OCI-LY1 (cell line): ENCODE measurements at regions not wholly inside any gene's neighbourhood (a gene's known extent, or its start where the extent isn't known, plus 50 kb on each side); places are given as distances from the start of the nearest gene placed in this dataset.
"Not testable (repeated sequence)": the region's sequence is repeated elsewhere in the genome, so short reads cannot be mapped to it uniquely, and the experiment has no call there.

Experiments used
- H2AFZ ChIP-seq: fragments of 200-600 bp; sonication (generic), shearing (Covaris generic); 2 replicates; pipeline ENCODE4 v1.6.0; 2014; ENCODE audit warnings: antibody characterized with exemption, mild to moderate bottlenecking, low read length
- H3F3A ChIP-seq: fragments of 200-600 bp; sonication (generic), shearing (Covaris generic); 2 replicates; pipeline ENCODE4 v1.6.0; 2014; ENCODE audit warnings: mild to moderate bottlenecking, antibody characterized with exemption, low read length, moderate library complexity; ENCODE audit not compliant: insufficient read depth
- H3K27ac ChIP-seq: fragments of 200-600 bp; sonication (generic); 2 replicates; pipeline ENCODE4 v1.5.1; 2014; ENCODE audit warnings: low read length, mixed run types, mild to moderate bottlenecking, low read depth; ENCODE audit not compliant: poor library complexity, severe bottlenecking
- H3K27me3 ChIP-seq: fragments of 200-600 bp; sonication (generic); 2 replicates; pipeline ENCODE4 v1.6.0; 2014; ENCODE audit warnings: antibody characterized with exemption, mild to moderate bottlenecking, low read length, moderate library complexity; ENCODE audit not compliant: insufficient read depth
- H3K36me3 ChIP-seq: fragments of 200-600 bp; sonication (generic); 2 replicates; pipeline ENCODE4 v1.6.1; 2014; ENCODE audit warnings: mild to moderate bottlenecking, antibody characterized with exemption, low read length, moderate library complexity, mixed read lengths; ENCODE audit not compliant: insufficient read depth
- H3K4me1 ChIP-seq: fragments of 200-600 bp; sonication (generic); 2 replicates; pipeline ENCODE4 v1.5.1; 2014; ENCODE audit warnings: mild to moderate bottlenecking, low read length, moderate library complexity; ENCODE audit not compliant: insufficient read depth, severe bottlenecking
- H3K4me2 ChIP-seq: fragments of 200-600 bp; sonication (generic), shearing (Covaris generic); 2 replicates; pipeline ENCODE4 v1.6.1; 2014; ENCODE audit warnings: low read length
- H3K4me3 ChIP-seq: fragments of 200-600 bp; sonication (generic); 2 replicates; pipeline ENCODE4 v1.5.1; 2014; ENCODE audit warnings: low read length, low read depth, mild to moderate bottlenecking, mixed read lengths; ENCODE audit not compliant: poor library complexity, severe bottlenecking
- H3K79me2 ChIP-seq: fragments of 200-600 bp; shearing (Covaris generic); 2 replicates; pipeline ENCODE4 v1.6.1; 2016; ENCODE audit warnings: mixed run types, low read length, mixed read lengths; ENCODE audit not compliant: insufficient read depth
- H3K9ac ChIP-seq: fragments of 200-600 bp; sonication (generic), shearing (Covaris generic); 2 replicates; pipeline ENCODE4 v1.6.1; 2014; ENCODE audit warnings: mild to moderate bottlenecking, low read length, mixed read lengths
- H3K9me2 ChIP-seq: fragments of 200-600 bp; sonication (generic), shearing (Covaris generic); 2 replicates; pipeline ENCODE4 v1.6.1; 2014; ENCODE audit warnings: low read depth, mild to moderate bottlenecking, low read length, mixed read lengths
- H3K9me3 ChIP-seq: fragments of 200-600 bp; shearing (Covaris generic); 2 replicates; pipeline ENCODE4 v1.6.1; 2014; ENCODE audit warnings: low read length, mixed read lengths
- H4K20me1 ChIP-seq: fragments of 200-600 bp; sonication (generic), shearing (Covaris generic); 2 replicates; pipeline ENCODE4 v1.6.0; 2016; ENCODE audit warnings: mild to moderate bottlenecking, low read length; ENCODE audit not compliant: insufficient read depth

DNA sequence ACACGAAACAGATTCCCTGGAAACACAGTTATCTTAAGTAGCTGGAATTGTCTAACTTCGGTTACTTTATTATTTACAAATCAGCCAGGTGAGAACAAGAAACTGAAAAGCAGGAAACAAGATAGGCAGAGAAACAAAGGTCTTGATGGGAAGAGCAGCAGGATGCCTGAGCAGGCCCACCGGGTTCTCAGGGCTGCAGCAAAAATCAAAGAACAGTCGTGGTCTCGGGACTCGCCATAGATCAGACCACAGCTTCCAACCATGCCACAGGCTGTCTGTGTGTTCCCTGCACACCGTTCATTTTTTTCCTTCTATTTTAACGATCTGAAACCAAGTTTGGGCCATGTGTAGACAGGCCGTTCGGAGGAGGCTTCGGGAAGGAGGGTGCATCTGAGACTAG lies 62.7 kb upstream of the SOX11 start:
- not testable (repeated sequence) for H3K79me2 ChIP-seq, H3K9me3 ChIP-seq, H3K9me2 ChIP-seq, H3K27me3 ChIP-seq, H3K4me2 ChIP-seq, H4K20me1 ChIP-seq, H3K4me1 ChIP-seq, H3K4me3 ChIP-seq, H2AFZ ChIP-seq, H3F3A ChIP-seq, H3K36me3 ChIP-seq, H3K9ac ChIP-seq, H3K27ac ChIP-seq

DNA sequence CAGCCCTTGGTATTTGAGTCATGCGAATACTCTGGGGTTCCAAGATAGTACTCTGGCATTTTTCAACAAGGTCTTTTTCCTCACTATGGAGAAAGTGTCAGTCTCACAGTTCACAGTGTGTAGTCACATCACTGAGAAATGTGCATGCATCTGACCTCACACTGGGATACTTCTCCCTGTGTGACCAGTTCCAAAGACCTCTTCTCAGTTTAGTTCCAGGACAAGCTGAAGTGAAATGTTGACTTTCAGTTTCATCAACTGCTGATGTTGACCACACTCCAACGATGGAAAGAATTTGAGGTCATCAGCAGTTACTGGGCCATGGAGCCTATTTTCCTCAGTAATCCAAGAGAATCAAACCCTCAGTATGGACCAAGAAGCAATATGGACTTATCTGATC lies 55.1 kb upstream of the SOX11 start:
- not testable (repeated sequence) for H3K9ac ChIP-seq, H3K27ac ChIP-seq, H3K36me3 ChIP-seq, H3K9me3 ChIP-seq, H3K4me3 ChIP-seq, H2AFZ ChIP-seq, H3K79me2 ChIP-seq, H3K9me2 ChIP-seq, H3K27me3 ChIP-seq, H3K4me2 ChIP-seq, H3F3A ChIP-seq, H3K4me1 ChIP-seq, H4K20me1 ChIP-seq
